ENCODE measurements at regions not wholly inside any gene's neighbourhood (a gene's known extent, or its start where the extent isn't known, plus 50 kb on each side); places are given as distances from the start of the nearest gene placed in this dataset.
"Not testable (repeated sequence)": the region's sequence is repeated elsewhere in the genome, so short reads cannot be mapped to it uniquely, and the experiment has no call there.

DNA sequence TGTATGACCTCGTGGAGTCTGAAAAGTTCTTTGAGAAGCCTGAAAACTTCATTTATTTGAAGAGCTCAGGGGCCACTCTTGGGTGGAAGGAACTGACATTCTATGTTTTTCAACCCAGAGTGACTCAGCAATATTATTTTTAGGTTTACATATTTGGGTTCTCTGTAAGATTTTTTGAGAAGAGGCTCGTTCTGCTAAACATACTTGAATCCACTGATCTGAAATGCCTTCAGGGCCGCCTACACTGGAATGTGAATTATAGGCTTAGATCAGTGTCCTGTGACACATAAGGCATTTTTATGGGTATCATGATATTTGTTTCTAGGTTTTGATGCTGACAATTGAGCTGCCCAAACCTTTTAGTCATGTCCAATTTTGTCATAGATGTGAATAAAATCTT is 86.2 kb downstream of the PSAT1 start:
- DNase-seq (ENCODE audit: low spot score), result no peak

DNA sequence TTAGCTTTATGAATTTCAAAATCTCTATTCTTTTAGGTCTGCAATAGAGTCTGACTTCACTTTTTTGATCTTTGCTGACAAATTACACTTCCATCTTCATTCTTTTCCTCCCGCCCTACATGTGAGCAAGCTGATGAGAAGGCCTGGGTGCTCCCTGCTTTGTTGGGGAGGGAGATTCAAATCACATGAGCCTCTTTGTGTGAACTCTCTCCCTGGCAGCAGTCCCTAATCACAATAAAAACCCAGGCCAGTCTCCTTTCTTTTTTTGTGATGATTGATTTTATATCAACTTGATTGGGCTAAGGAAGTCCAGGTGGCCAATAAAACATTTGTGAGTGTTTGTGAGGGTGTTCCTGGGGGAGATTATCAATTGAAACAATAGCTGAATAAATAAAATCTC is 89.4 kb downstream of the PSAT1 start:
- DNase-seq (ENCODE audit: low spot score), result no peak

DNA sequence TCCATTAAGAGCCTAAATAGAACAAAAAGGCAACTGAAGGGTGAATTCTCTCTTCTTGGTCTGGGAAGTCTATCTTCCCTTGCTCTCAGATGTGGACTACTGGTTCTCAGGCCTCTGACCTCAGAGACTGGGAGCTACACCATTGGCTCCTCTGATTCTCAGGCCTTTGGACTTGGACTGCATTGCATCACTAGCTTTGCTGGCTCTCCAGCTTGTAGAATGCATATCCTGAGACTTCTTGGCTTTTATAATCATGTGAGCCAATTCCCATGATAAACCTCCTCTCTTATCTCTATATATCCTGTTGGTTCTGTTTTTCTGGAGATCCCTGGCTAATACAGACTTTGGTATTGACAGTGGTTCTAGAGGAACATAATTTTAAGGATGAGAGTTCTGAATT is 89.8 kb downstream of the PSAT1 start:
- DNase-seq (ENCODE audit: low spot score), result no peak

DNA sequence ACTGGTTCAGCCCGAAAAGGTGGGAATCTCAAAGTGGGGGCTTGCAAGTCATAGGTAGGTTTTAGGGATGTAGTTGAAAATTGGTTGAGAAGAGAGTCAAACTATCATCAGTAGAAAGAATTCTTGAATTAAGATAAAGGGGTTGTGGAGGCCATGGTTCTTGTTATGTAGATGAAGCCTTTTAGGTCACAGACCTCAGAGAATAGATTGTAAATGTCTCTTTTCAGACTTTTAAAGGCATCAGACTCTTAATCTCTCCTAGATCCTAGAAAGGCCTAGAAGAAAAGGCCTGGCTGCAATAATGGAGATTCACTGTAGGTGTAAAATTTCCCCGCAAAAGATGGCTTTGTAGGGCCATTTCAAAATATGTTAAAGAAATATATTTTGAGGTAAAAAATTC is 96.4 kb downstream of the PSAT1 start:
- no peak for DNase-seq (ENCODE audit: low spot score)

DNA sequence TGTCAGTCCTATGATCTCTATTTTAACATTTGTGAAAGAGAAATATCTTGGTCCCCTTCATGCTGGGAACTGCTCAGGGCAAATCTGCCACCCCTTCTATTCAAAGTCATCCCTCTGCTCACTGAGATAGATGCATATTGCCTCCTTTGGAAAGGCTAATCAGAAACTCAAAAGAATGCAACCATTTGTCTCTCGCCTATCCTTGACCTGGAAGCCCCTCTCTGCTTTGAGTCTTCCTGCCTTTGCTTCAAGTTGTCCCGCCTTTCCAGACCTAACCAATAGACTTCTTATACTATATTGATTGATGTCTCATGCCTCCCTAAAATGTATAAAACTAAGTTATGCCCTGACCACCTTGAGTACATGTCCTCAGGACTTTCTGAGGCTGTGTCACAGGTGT is 97.0 kb downstream of the PSAT1 start:
- DNase-seq (ENCODE audit: low spot score), result no peak

DNA sequence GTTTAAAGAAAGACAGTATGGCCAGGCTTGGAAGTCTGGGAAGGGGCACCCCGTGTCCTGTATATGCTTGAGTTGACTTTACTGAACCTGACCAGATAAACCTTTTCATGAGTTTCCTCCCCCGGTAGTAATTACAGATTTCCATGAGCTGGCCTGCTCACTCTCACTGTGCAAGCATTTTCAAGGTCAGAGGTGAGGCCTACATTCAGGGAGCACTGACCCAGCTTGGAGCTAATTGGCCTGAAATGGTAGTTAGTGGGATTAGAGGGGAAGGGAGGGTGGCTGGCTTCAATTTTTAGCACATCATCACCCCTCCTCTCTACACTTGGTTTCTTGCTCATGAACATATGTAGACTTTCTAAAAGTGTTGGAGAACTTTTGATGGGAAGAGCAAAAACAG is 99.2 kb downstream of the PSAT1 start:
- DNase-seq (ENCODE audit: low spot score), result no peak

DNA sequence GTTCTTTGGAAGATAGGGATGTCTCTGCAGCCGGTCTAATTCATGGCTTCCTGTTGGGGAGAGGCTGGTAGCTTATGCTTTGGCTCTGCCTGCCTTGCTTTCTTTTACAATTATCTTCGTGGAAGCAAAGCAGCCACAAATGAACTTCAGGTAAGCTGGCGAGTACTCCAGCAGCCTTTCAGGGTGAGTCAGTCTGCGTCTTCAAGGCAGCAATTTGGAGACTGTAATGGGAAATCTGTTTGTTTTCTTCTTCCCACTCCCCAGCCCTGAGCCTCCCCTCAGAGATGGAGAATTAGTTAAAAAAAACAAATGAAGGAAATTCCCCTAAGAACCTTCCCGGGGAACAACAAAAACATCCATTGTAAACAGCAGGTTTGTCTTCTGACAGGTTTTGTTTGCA is 100.1 kb downstream of the PSAT1 start:
- no peak for DNase-seq (ENCODE audit: low spot score)

DNA sequence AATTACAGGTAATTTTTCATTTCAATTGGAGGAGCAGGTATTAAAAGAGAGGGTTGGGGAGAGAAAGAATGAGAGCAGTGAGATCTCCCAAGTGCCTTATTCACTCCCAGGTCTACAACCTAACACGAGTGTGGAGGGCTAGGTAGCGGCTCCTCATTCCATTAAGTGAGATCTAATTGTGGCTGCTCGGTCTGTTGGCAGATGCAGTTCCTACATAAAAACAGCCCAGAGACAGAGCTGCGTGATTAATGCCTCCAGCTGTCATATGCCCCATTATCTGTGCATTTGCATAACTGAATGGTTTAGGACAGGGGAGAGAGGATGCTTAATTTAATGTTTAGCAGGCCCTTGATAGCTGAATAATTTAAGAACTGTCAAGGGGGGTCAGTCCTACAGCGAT is 100.5 kb downstream of the PSAT1 start:
- no peak for DNase-seq (ENCODE audit: low spot score)

DNA sequence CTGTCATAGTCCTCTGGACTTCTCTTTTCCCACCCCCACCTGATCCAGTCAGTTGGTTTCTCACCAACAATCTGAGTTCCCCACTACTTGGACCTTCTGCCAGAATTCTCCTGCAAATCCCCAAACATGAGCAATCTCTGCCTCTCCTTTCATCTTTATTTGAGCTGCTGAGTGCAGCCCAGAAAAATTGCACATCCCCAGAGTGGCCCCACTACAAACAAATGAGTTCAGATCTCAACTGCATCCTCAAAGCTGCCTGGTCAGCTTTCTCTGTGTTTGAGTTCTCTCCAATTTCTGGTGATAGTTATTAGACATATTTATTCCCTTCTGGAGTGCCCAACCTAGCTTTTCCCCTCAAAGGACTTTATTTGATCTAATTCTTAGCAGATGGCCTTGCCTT is 102.2 kb downstream of the PSAT1 start:
- DNase-seq (ENCODE audit: low spot score), result no peak

DNA sequence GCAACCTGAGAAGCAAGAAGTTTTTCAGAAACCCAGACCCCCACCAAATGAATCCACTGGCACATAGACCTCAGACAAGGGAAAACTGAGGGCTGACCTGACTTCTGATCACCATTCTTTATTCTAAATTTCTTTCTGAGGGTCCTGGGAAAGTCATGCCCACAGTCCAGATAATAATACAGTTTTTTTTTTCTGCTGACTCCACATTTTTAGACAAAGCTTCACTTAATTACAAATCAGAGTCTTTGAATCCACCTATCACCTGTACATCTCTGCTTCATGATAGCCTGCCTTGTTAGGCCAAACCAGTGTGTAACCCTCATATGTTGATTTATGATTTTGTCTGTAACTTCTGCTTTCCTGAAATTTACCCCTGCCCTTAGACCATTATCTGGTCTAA is 103.6 kb downstream of the PSAT1 start:
- no peak for DNase-seq (ENCODE audit: low spot score)

DNA sequence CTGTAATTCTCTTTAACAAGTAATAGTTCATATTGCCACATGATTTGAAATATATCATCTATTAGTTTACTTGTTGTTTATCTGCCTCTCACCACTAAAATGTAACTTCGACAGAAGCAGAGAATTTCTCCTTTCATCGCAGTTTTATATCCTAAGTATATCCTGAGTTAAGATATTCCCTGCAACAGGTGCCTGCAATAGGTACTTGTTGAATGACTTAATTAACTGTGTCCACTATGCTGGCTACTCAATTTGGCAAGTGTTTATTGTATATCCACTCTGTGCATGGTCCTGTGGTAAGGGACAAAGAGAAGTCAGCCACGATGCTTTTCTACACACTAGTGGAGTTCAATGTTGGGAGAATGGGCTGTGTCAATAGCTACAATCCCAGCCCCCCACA is 108.5 kb downstream of the PSAT1 start:
- DNase-seq (ENCODE audit: low spot score), result no peak

DNA sequence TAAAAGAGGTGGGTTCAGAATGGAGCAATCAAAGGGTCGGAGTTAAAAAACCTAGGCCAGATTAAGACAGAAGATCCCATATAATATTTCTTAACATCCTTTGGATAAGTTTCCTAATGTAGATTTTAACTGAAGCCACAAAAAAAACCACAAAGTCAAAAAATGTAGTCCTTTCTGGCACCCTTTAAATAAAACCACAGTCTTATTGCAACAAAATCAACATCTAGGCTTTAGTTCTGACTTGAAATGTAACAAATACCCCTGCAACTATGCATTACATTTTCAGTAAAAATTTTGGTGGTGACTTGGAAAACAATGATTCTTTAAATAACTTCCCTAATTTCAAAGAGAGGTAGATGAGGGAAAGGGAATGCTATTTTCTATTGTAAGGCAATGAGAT is 109.2 kb downstream of the PSAT1 start:
- no peak for DNase-seq (ENCODE audit: low spot score)

DNA sequence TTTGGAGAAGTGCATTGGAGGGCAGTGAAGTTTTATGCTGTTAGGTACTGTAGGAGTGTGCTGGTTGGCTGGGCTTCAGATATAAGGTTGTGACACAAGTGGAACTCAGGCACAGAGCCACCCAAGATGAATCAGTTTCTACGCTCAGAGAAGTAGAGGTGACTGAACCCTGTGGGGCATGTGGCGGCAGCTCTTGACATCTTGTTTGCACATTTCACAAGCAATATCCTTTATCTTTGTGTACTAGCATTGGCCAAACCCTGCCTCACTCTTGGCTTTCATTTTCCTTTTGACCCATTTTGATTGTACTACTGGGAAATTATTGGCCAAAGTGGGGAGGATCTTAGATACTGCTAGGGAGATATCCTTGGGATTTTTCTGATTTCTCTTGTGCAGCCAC is 110.0 kb downstream of the PSAT1 start:
- DNase-seq (ENCODE audit: low spot score), result no peak

DNA sequence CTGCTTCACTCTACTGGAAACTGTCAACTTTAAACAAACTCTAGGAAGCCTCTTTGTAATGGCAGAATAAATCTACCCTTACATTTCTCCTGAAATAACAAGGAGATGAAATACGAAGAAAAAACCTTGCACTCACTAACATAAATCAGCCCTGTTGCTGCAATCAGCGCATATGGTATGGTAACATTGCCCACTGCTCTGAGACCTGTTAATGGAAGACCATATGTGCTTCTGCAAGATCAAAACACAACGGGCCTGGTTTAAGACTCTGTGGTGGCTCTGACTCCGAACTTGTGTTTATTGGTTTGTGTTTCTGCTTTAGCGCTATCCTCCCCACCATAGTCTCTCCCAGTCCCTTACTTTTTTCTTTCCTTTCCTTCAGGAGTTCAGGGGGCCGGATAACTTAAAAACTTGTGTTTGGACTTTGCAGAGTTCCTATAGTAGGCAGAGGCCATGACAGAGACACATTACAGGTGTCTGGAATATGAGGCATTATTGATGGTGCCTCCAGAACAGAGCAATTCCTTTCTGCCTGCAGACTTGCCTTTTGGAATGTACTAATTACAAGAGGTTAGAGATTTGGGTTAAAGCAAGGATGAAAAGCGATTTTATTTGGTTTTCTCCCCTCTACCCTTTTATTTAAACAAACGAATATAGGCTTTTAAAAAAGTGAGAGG is 110.8 kb downstream of the PSAT1 start:
- DNase-seq (ENCODE audit: low spot score), result no peak

DNA sequence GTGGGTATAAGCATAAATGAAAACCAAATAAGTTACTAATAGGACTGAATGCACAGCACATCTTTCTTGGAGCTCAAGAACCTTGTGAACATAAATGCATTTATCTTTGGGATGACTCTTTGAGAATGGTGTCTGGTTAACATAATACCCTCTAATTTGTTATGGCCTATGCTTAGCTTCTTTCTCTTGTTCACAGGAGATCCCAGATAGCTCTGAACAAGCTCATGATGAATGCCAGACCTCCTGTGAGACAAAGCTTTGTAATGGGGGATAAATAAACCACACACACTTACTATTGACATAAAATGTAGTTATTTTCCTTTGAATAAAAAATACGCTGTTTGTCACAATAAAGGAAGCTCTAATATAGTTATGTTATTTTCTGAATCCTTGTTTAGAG is 111.5 kb downstream of the PSAT1 start:
- no peak for DNase-seq (ENCODE audit: low spot score)

DNA sequence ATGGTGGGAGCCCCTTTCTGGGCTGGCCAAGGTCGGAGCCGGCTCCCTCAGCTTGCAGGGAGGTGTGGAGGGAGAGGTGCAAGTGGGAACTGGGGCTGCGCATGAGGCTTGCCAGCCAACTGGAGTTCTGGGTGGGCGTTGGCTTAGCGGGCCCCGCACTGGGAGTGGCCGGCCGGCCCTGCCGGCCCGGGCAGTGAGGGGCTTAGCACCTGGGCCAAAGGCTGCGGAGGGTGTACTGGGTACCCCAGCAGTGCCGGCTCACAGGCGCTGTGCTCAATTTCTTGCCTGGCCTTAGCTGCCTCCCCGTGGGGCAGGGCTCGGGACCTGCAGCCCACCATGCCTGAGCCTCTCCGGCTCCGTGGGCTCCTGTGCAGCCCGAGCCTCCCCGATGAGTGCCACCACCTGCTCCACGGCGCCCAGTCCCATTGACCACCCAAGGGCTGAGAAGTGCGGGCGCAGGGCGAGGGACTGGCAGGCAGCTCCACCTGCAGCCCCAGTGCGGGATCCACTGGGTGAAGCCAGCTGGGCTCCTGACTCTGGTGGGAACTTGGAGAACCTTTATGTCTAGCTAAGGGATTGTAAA is 113.1 kb downstream of the PSAT1 start:
- not testable (repeated sequence) for DNase-seq (ENCODE audit: low spot score)

DNA sequence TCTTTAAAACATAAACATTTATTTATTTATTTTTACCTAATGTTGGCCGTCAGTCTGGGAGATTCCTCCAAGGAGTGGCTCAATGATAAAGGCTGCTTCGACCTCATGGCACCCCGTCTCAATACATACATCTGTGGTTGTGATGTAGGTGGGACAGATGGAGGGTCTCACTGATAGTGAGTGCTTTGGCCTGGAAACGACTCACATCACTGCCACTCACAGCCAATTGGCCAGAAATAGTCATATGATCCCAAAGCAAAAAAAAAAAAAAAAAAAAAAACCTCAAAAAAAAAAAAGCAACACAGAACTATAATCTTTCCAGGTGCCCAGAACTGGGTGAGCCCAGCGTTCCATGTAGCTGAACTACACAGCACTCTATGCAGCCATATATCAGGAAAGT is 125.4 kb downstream of the PSAT1 start:
- no peak for DNase-seq (ENCODE audit: low spot score)

DNA sequence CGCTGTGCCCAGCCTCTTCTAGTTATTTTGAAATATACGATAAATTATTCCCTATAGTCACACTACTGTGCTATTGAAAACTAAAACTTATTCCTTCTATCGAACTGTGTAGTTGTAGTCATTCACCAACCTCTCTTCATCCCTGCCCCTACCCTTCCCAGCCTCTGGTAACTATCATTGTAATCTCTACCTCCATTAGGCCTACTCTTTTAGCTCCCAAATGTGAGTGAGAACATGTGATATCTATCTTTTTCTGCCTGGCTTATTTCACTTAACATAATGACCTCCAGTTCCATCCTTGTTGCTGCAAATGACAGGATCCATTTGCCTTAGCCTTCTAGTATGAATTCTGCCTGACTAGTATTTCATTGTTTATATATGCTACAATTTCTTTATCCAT is 127.4 kb downstream of the PSAT1 start:
- DNase-seq (ENCODE audit: low spot score), result no peak

DNA sequence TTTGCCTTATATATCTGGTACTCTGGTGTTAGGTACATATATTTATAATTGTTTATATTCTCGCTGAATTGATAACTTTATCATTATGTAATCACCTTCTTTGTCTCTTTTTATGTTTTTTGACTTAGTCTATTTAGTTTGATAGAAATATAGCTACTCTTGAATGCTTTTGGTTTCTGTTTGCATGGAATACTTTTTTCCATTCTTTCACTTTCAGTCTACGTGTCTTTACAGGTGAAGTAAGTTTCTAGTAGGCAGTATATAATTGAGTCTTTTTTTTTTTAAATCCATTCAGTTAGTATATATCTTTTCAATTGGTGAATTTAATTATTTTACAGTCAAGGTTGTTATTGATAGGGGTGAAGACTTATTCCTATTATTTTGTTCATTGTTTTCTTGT is 131.7 kb downstream of the PSAT1 start:
- no peak for DNase-seq (ENCODE audit: low spot score)

DNA sequence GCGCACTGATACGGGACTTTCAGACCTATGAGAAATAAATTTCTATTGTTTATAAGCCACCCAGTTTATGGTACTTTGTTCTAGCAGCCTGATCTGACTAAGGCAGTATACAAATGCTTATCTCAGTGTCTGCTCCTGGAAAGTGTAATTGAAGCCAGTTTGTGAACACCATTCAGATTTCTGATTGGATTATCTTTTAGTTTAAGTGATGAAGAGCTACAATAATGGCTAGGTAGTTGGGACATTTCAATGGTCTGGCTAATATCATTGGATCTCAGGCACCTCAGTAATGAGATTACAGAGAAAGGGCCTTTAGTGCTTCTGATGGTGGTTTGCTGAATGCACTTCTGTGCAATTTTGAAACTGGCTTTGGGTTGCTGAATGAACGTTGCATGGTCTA is 133.5 kb downstream of the PSAT1 start:
- DNase-seq (ENCODE audit: low spot score), result no peak

DNA sequence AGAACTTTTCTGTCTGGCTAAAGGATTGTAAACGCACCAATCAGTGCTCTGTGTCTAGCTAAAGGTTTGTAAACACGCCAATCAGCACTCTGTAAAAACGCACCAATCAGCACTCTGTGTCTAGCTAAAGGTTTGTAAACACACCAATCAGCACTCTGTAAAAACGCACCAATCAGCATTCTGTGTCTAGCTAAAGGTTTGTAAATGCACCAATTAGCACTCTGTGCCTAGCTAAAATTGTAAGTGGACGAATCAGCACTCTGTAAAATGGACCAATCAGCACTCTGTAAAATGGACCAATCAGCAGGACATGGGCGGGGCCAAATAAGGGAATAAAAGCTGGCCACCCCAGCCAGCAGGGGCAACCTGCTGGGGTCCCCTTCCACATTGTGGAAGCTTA is 134.1 kb downstream of the PSAT1 start:
- DNase-seq (ENCODE audit: low spot score), result not testable (repeated sequence)

DNA sequence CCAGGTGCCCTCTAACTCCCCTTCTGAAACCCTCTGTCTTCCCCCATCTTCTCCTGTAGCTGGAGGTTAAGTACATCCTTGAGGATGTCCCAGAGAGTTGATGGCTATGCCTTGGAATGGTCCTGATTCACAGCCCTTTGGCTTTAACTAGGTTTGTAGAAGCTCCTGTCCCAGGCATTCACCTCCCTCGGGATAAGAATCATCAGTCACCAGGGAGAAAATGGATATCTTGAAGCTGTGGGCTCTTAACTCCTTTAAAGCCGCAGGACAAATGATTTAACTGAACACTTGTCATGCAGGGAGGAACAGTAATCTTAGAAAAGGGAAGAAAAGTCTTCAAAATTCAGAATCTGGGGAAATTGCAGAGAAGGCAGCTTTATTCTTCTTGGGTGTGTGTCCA is 139.9 kb downstream of the PSAT1 start:
- no peak for DNase-seq (ENCODE audit: low spot score)

DNA sequence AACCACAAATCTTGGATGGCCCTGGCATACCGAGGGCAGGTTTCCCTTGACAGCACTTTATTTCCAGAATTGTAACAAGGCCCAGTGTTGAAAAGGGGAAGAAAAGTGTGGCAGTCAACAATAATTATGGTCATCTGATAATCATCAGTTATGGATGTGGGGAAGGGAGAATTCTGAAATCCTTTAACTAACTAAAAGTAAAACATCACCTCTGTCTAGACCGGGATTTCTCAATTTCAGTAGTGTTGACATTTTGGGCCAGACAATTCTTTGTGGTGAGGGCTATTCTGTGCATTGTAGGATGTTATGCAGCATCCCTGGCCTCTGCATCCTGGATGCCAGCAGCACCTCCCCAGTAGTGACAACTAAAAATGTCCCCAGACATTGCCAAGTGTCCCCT is 140.4 kb downstream of the PSAT1 start:
- no peak for DNase-seq (ENCODE audit: low spot score)

DNA sequence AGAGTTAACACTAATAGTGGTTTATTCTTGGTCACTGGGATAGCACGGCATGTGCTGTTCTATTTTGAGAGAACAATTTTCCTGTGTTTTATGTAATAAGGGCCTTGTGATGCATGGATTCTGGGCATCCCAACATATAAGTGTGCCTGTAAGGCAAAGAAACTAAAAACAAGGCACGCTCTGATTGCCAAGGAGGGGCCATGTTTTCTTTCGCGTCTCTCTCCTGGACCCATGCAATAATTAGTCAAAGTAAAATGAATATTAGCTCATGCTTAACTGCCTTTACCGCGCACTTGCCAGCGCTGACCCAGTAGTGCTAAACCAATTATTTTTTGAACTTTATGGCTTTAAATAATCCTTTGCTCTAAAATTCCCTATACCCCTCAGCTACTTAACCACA is 140.9 kb downstream of the PSAT1 start:
- no peak for DNase-seq (ENCODE audit: low spot score)

DNA sequence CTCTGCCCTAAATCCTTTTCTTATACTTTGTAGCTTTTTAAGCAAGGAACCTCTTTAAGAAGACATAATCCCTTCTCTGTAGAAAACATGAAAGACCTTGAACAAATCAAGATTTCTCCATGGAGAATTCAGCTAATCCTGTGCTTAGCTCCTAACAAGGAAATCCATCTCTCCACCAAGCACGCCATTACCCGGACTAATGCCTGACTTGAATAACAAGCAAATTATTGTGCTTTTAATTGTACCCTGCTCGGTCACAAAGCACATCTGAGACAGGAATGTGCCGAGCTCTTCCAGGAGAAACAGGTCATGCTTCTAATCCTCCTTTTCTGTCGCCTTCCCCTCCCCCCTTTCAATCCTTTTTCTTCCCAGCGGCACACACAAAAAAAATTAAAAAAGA is 141.3 kb downstream of the PSAT1 start:
- no peak for DNase-seq (ENCODE audit: low spot score)
